22Rv1 (cell line): ENCODE measurements at regions not wholly inside any gene's neighbourhood (a gene's known extent, or its start where the extent isn't known, plus 50 kb on each side); places are given as distances from the start of the nearest gene placed in this dataset.

ENCODE experiments used
- ZFX ChIP-seq: fragments of 450-650 bp; IDR thresholded peaks from 2 replicates; pipeline ENCODE4 v1.6.1; 2017; ENCODE audit warnings: antibody characterized with exemption, borderline replicate concordance
- TF ChIP-seq, protein P1 (sequence below): fragments of 450-650 bp; IDR thresholded peaks from 2 replicates; pipeline ENCODE4 v1.5.1; 2017; ENCODE audit warnings: mild to moderate bottlenecking

DNA sequence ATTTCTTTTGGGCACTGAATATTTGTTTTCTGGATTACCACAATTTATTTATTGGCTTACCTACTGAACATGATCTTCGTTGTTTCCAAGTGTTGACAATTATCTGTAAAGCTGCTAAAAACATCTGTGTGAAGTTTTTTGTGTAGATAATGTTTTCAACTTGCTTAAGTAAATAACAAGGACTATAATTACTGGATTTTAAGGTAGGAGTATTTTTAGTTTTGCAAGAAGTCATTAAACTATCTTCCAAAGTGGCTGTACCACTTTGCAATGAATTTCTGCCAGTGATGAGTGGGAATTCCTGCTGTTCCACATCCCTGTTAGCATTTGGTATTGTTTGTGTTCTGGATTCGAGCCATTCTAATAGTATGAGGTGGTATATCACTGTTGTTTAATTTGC lies 702.2 kb downstream of the MECOM start:
- TF ChIP-seq, protein P1, sequence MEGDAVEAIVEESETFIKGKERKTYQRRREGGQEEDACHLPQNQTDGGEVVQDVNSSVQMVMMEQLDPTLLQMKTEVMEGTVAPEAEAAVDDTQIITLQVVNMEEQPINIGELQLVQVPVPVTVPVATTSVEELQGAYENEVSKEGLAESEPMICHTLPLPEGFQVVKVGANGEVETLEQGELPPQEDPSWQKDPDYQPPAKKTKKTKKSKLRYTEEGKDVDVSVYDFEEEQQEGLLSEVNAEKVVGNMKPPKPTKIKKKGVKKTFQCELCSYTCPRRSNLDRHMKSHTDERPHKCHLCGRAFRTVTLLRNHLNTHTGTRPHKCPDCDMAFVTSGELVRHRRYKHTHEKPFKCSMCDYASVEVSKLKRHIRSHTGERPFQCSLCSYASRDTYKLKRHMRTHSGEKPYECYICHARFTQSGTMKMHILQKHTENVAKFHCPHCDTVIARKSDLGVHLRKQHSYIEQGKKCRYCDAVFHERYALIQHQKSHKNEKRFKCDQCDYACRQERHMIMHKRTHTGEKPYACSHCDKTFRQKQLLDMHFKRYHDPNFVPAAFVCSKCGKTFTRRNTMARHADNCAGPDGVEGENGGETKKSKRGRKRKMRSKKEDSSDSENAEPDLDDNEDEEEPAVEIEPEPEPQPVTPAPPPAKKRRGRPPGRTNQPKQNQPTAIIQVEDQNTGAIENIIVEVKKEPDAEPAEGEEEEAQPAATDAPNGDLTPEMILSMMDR = no peak
- TF ChIP-seq ZFX = no peak
